GM12875 (cell line): ENCODE measurements at regions not wholly inside any gene's neighbourhood (a gene's known extent, or its start where the extent isn't known, plus 50 kb on each side); places are given as distances from the start of the nearest gene placed in this dataset.
"Not testable (repeated sequence)": the region's sequence is repeated elsewhere in the genome, so short reads cannot be mapped to it uniquely, and the experiment has no call there.

Experiments used
- H3K4me3 ChIP-seq: one replicate; pipeline ENCODE4 v1.5.1; 2011; ENCODE audit warnings: low read depth, low read length, control low read depth
- CTCF ChIP-seq: IDR thresholded peaks from 2 replicates; pipeline ENCODE4 v1.5.1; 2011; ENCODE audit warnings: low read depth, mild to moderate bottlenecking, control low read depth, inconsistent platforms, low read length, moderate library complexity, borderline replicate concordance; ENCODE audit not compliant: insufficient read depth

- TF ChIP-seq CTCF = no peak
- no peak overlapping the region for H3K4me3 ChIP-seq
These were observed 825.1 kb upstream of the EEF2KMT start for GRCh38 chr16:5922686-5923085.

- no peak for TF ChIP-seq CTCF
- H3K4me3 ChIP-seq = no peak overlapping the region
These were observed 821.1 kb upstream of the EEF2KMT start for GRCh38 chr16:5918567-5919130.

GRCh38 chr16:5917436-5918195 lies 820.0 kb upstream of the EEF2KMT start:
- no peak for TF ChIP-seq CTCF
- no peak overlapping the region for H3K4me3 ChIP-seq

- H3K4me3 ChIP-seq = no peak overlapping the region
- TF ChIP-seq CTCF = no peak
These were observed 819.2 kb upstream of the EEF2KMT start for GRCh38 chr16:5916711-5917191.

- no peak overlapping the region for H3K4me3 ChIP-seq
- TF ChIP-seq CTCF = no peak
These were observed 813.6 kb upstream of the EEF2KMT start for GRCh38 chr16:5911241-5911640.

- not testable (repeated sequence) for H3K4me3 ChIP-seq
These were observed 812.0 kb upstream of the EEF2KMT start for GRCh38 chr16:5909556-5909955.

- no peak overlapping the region for H3K4me3 ChIP-seq
- TF ChIP-seq CTCF = no peak
These were observed 809.9 kb upstream of the EEF2KMT start for GRCh38 chr16:5907544-5907943.
